ENCODE measurements at regions not wholly inside any gene's neighbourhood (a gene's known extent, or its start where the extent isn't known, plus 50 kb on each side); places are given as distances from the start of the nearest gene placed in this dataset.
"Not testable (repeated sequence)": the region's sequence is repeated elsewhere in the genome, so short reads cannot be mapped to it uniquely, and the experiment has no call there.

DNA sequence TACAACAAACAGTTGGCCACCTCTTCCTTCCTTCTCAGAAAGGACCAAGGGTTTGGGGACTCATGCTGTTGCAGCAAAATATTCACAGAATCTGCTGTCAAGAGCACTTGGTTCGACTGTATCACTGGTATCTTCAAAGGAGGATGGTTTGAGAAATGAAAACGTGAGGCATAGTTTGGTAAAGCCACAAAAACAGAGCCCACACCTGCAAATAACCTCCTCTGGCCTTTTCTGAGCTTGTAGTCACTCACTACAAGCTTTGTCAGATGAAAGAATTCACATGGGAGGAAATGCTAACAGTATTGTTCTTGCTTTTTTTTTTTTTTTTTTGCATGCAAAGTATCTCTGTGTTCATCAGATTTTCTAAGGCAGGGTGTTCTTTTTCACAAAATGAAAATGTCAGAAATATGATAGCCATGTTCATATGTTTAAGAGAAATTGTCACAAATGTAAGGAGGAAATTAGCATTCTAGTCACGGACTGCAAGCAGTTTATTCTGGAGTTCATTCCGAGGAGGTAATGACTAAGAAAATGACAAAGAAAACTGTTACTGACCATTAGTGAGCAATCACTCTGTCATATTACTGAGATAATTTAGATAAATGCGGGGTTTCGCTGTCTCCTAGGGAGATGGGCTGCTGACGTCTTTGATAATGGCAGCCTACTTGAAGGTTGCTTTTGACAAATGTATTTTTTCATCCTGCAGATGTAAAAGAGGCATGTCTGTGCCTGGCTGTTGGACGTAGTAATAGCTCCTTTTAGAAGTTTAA lies 117.8 kb upstream of the MYO3A start:
- ChIA-PET POLR2A (no interaction called here), CTCF (no interaction called here)
- H3K9me3 Mint-ChIP-seq (ENCODE audit: insufficient read depth) = peaks cover 3% of the 10 kb centered on the region
- no peak overlapping the region for H3K27ac Mint-ChIP-seq
- H3K4me1 Mint-ChIP-seq (ENCODE audit: low read depth) = no peaks in the 10 kb centered on the region
- ATAC-seq (no peak), DNase-seq (no peak)
- no peak overlapping the region for H3K4me3 Mint-ChIP-seq
- no peaks in the 10 kb centered on the region for H3K27me3 Mint-ChIP-seq (ENCODE audit: low read depth)
- no peaks in the 10 kb centered on the region for H3K36me3 Mint-ChIP-seq (ENCODE audit: low read depth)

DNA sequence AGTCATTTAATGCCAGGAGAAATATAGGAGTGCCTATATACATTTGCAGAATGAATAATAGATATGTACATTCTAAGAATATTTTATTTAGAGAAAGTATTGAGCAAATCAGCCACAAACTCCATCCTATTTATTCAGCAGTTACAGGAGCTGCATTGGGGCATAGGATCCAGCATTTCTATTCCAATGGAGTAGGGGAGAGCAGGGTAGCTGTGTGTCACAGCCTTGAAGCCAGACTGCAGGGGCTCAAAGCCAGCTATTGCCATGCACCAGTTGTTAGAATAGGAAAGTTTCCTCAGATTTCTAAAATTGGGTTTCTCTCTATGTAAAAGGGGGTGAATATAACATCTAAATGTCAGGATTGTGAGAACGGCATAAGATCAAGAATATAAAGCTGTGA lies 116.8 kb upstream of the MYO3A start:
- Mint-ChIP-seq H3K4me3 (no peak overlapping the region), H3K27ac (no peak overlapping the region), H3K9me3 (ENCODE audit: insufficient read depth) (peaks cover 3% of the 10 kb centered on the region), H3K36me3 (ENCODE audit: low read depth) (no peaks in the 10 kb centered on the region), H3K27me3 (ENCODE audit: low read depth) (no peaks in the 10 kb centered on the region), H3K4me1 (ENCODE audit: low read depth) (no peaks in the 10 kb centered on the region)
- DNase-seq (no peak), ATAC-seq (no peak)
- POLR2A ChIA-PET = no interaction called here
- CTCF ChIA-PET = no interaction called here

DNA sequence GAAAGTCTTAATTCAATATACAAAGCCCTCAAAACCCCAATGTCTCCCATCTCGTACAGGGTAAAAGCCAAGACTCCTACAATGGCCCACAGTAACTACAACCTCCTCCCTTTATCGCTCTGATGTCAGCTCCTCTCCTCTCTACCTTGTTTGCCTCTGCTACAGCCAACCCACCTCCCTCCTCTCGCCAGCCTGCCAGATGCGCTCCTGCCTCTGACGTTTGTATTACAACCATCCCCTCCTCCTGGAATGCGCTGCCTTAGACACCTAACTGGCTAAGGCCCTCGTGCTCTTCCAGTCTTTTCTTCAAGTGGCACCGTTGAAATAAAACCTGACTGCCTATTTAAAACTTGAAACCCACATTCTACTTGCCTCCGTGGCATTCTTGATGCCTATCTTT lies 115.3 kb upstream of the MYO3A start:
- Mint-ChIP-seq H3K4me1 (ENCODE audit: low read depth) (no peaks in the 10 kb centered on the region), H3K27me3 (ENCODE audit: low read depth) (no peaks in the 10 kb centered on the region), H3K36me3 (ENCODE audit: low read depth) (no peaks in the 10 kb centered on the region), H3K9me3 (ENCODE audit: insufficient read depth) (peaks cover 3% of the 10 kb centered on the region), H3K27ac (no peak overlapping the region), H3K4me3 (no peak overlapping the region)
- ChIA-PET POLR2A (no interaction called here), CTCF (no interaction called here)
- DNase-seq (no peak), ATAC-seq (no peak)

DNA sequence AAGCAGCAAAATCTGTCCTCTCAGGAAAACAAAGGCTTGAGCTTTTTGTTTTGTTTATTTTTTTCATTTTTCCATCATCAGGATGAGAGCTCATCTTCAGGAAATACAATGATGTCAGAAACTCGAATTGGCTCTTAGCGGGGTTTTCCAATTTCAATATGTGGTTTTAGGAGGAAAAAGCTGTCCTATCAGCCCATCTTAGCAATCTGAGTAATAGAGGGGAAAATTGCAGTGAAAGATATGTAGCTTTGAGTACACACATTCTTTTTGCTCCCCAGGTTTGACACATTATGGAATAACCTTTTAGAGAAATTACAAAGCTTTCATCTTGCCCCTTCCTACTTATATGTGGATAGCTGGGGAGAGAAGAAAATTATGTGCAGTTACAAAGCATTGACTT lies 113.6 kb upstream of the MYO3A start:
- peaks cover 3% of the 10 kb centered on the region for H3K9me3 Mint-ChIP-seq (ENCODE audit: insufficient read depth)
- CTCF ChIA-PET = interaction anchor here (1.5 kb wide), 1 partner anchor 9 kb away, joined by 4 read pairs; no protein-coding TSS in a partner anchor
- peak overlapping the region; percentile 12 for H3K4me3 Mint-ChIP-seq

DNA sequence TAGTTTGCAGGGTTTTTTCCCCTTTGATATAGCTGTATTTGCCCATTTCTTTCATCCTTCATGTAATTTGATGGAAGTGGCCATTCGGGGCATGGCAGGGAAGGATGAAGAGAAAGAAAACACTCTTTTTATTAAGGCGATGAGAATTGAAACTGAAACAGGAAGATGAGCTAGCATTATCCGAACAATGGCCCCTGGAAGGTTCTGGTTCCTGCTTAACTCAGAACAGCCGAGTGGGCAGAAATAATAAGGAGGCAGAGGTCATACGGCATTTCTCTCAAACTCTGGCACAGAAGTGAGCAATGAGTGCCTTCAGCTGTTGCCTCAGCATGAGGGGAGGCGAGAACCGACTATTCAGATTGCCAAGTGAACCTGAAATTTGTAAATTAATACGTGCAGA lies 113.2 kb upstream of the MYO3A start:
- Mint-ChIP-seq H3K4me3 (peak overlapping the region; percentile 12), H3K27me3 (ENCODE audit: low read depth) (no peaks in the 10 kb centered on the region), H3K36me3 (ENCODE audit: low read depth) (no peaks in the 10 kb centered on the region), H3K9me3 (ENCODE audit: insufficient read depth) (peaks cover 3% of the 10 kb centered on the region), H3K27ac (peak overlapping the region; percentile 54), H3K4me1 (ENCODE audit: low read depth) (no peaks in the 10 kb centered on the region)
- ATAC-seq = no peak
- CTCF ChIA-PET = interaction anchor here (1.5 kb wide), 1 partner anchor 9 kb away, joined by 4 read pairs; no protein-coding TSS in a partner anchor
- no peak for DNase-seq
- POLR2A ChIA-PET = no interaction called here

More for the DNA sequence above, 113.6 kb upstream of the MYO3A start:
- H3K27me3 Mint-ChIP-seq (ENCODE audit: low read depth) = no peaks in the 10 kb centered on the region
- no peaks in the 10 kb centered on the region for H3K4me1 Mint-ChIP-seq (ENCODE audit: low read depth)
- ATAC-seq = no peak
- POLR2A ChIA-PET = no interaction called here
- DNase-seq = no peak
- H3K36me3 Mint-ChIP-seq (ENCODE audit: low read depth) = no peaks in the 10 kb centered on the region
- H3K27ac Mint-ChIP-seq = no peak overlapping the region

DNA sequence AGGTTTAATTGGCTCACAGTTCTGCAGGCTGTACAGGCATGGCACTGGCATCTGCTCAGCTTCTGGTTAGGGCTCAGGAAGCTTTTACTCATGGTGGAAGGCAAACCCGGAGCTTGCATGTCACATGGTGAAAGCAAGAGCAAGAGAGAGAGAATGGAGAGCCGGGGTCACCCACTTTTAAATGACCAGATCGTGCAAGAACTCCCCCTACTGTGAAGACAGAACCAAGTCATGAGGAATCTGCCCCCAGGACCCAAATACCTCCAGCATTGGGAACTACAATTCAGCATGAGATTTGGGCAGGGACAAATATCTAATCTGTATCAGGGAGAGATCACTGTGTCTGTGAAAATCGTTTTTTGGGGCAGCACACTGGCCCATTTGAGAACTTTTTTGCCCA lies 110.0 kb upstream of the MYO3A start:
- CTCF ChIA-PET = no interaction called here
- H3K36me3 Mint-ChIP-seq (ENCODE audit: low read depth) = no peaks in the 10 kb centered on the region
- no peak overlapping the region for H3K27ac Mint-ChIP-seq
- POLR2A ChIA-PET = no interaction called here
- no peaks in the 10 kb centered on the region for H3K27me3 Mint-ChIP-seq (ENCODE audit: low read depth)
- ATAC-seq = no peak
- H3K4me1 Mint-ChIP-seq (ENCODE audit: low read depth) = no peaks in the 10 kb centered on the region
- peaks cover 3% of the 10 kb centered on the region for H3K9me3 Mint-ChIP-seq (ENCODE audit: insufficient read depth)
- DNase-seq = no peak
- no peak overlapping the region for H3K4me3 Mint-ChIP-seq

DNA sequence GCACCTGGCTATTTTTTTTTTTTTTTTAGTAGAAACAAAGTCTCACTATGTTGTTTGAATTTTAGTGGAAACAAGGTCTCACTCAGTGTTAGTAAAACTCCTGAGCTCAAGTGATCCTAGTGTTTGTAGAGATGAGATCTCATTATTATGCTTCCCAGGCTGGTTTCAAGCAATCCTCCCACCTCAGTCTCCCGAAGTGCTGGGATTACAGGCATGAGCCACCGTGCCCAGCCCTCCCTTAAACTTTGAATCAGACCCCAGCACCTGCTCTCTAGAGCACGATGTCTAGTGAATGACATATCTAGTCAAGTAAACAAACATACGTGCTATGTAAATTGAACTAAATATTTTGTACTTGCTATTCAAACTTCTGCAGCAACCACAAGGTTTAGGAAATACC lies 105.6 kb upstream of the MYO3A start:
- H3K4me1 Mint-ChIP-seq (ENCODE audit: low read depth) = no peaks in the 10 kb centered on the region
- POLR2A ChIA-PET = no interaction called here
- CTCF ChIA-PET = no interaction called here
- no peak for DNase-seq
- ATAC-seq = no peak
- H3K9me3 Mint-ChIP-seq (ENCODE audit: insufficient read depth) = no peaks in the 10 kb centered on the region
- H3K27me3 Mint-ChIP-seq (ENCODE audit: low read depth) = no peaks in the 10 kb centered on the region
- no peak overlapping the region for H3K4me3 Mint-ChIP-seq
- no peaks in the 10 kb centered on the region for H3K36me3 Mint-ChIP-seq (ENCODE audit: low read depth)
- H3K27ac Mint-ChIP-seq = no peak overlapping the region

DNA sequence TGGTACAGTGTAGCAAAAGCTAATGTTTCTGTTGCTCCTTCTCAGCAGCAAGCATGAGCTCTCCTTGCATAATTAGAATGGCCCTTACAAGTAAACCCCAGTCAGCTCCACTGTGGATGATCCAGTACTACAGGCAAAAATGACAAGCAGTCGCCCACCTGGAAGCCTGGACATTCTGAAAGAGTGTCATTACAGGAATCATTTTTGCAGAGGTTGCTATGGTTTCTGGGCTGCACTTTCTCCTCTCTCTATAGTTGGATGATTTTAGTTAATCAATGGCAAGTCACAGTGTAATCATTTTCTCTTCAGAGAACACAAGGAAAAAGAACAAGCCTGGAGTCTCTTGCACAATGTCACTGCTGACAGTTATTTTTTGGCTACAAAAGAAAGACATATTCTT lies 102.9 kb upstream of the MYO3A start:
- no peak overlapping the region for H3K4me3 Mint-ChIP-seq
- DNase-seq = no peak
- ATAC-seq = no peak
- H3K4me1 Mint-ChIP-seq (ENCODE audit: low read depth) = no peaks in the 10 kb centered on the region
- no peaks in the 10 kb centered on the region for H3K36me3 Mint-ChIP-seq (ENCODE audit: low read depth)
- H3K27ac Mint-ChIP-seq = no peak overlapping the region
- CTCF ChIA-PET = no interaction called here
- H3K9me3 Mint-ChIP-seq (ENCODE audit: insufficient read depth) = no peaks in the 10 kb centered on the region
- H3K27me3 Mint-ChIP-seq (ENCODE audit: low read depth) = no peaks in the 10 kb centered on the region
- POLR2A ChIA-PET = no interaction called here

DNA sequence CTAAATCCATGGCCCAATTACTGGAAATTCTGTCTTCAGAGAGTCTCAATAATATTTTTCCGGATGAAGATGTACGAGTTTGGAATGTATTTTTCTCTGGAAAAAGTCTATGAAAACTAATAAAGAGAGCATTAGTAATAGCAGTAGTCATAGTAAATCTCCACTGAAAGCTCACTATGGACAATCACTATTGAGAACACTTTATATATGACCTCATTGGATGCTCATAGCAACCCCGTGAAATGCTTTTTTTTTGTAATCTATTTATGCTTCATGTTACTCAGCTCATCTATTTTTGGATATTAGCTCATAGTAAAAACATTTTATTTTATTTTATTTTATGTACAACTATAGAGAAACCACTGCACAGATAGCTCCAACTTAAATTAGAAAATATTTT lies 94.3 kb upstream of the MYO3A start:
- no peak overlapping the region for H3K4me3 Mint-ChIP-seq
- POLR2A ChIA-PET = no interaction called here

DNA sequence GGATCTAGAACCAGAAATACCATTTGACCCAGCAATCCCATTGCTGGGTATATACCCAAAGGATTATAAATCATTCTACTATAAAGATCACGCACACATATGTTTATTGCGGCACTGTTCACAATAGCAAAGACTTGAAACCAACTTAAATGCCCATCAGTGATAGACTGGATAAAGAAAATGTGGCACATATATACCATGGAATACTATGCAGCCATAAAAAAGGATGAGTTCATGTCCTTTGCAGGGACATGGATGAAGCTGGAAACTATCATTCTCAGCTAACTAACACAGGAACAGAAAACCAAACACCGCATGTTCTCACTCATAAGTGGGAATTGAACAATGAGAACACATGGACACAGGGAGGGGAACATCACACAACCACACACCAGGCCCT lies 93.2 kb upstream of the MYO3A start:
- DNase-seq; CTCF ChIA-PET; H3K9me3 Mint-ChIP-seq (ENCODE audit: insufficient read depth); H3K27ac Mint-ChIP-seq; H3K4me3 Mint-ChIP-seq; H3K27me3 Mint-ChIP-seq (ENCODE audit: low read depth); POLR2A ChIA-PET; ATAC-seq; H3K36me3 Mint-ChIP-seq (ENCODE audit: low read depth); H3K4me1 Mint-ChIP-seq (ENCODE audit: low read depth): not testable (repeated sequence)

More for the DNA sequence above, 94.3 kb upstream of the MYO3A start:
- no peak for ATAC-seq
- no peaks in the 10 kb centered on the region for H3K27me3 Mint-ChIP-seq (ENCODE audit: low read depth)
- CTCF ChIA-PET = no interaction called here
- H3K36me3 Mint-ChIP-seq (ENCODE audit: low read depth) = no peaks in the 10 kb centered on the region
- no peaks in the 10 kb centered on the region for H3K4me1 Mint-ChIP-seq (ENCODE audit: low read depth)
- no peak for DNase-seq
- no peak overlapping the region for H3K27ac Mint-ChIP-seq
- H3K9me3 Mint-ChIP-seq (ENCODE audit: insufficient read depth) = no peaks in the 10 kb centered on the region

DNA sequence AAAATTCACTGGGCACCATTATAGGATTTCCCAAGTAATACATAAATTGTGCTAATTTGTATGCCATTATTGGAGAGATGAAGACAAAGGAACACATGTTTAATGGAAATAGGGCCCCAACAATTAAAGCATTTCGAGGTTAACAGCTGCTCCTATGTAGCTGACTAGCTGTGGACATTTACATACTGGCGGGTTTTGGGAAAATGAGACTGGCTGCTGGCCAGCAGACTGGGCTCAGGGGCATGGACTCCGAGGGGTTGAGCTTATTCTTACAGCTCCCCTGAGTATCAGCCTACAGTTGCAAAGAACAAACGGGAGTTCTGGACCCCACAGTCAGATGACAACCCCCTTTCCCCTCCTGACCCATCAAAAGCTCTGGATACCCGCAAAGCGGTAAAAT lies 91.9 kb upstream of the MYO3A start:
- H3K27ac Mint-ChIP-seq = no peak overlapping the region
- CTCF ChIA-PET = no interaction called here
- POLR2A ChIA-PET = no interaction called here

DNA sequence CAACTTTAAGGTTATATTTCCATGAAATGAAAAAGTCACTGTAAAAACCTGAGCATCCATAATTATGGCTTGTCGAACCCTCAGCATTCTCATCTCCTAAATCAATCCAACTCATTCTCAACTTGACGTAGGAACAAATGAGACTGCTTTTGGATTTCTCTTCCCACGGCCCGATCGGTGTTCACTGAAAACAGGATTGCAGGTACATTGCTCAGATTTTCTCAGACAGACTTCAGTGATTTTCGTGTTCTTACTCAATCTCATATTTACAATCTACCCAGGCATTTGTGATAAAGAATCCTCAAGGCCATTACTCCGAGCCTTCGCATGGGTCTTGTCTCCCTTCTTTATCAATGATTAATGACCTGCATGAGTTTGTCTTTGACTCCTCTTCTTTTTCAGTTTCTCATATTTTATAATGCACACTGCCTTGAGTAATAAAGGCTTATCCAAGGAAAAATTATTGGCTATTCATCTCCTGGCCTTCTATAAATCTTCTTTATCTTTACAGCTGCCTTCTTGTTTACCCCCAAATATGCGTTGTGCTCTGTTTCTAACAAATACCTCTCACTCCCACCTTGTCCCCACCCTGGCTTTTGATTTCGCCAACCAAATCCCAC lies 90.4 kb upstream of the MYO3A start:
- no peaks in the 10 kb centered on the region for H3K9me3 Mint-ChIP-seq (ENCODE audit: insufficient read depth)
- no peaks in the 10 kb centered on the region for H3K4me1 Mint-ChIP-seq (ENCODE audit: low read depth)
- POLR2A ChIA-PET = no interaction called here
- DNase-seq (no peak), ATAC-seq (no peak)
- H3K4me3 Mint-ChIP-seq = no peak overlapping the region
- H3K36me3 Mint-ChIP-seq (ENCODE audit: low read depth) = no peaks in the 10 kb centered on the region
- CTCF ChIA-PET = interaction anchor here (1.0 kb wide), 1 partner anchor 32 kb away, joined by 3 read pairs; no protein-coding TSS in a partner anchor
- H3K27ac Mint-ChIP-seq = no peak overlapping the region
- H3K27me3 Mint-ChIP-seq (ENCODE audit: low read depth) = no peaks in the 10 kb centered on the region

More for the DNA sequence above, 91.9 kb upstream of the MYO3A start:
- Mint-ChIP-seq H3K36me3 (ENCODE audit: low read depth) (no peaks in the 10 kb centered on the region), H3K9me3 (ENCODE audit: insufficient read depth) (no peaks in the 10 kb centered on the region), H3K4me3 (no peak overlapping the region), H3K4me1 (ENCODE audit: low read depth) (no peaks in the 10 kb centered on the region), H3K27me3 (ENCODE audit: low read depth) (no peaks in the 10 kb centered on the region)
- ATAC-seq = no peak
- DNase-seq = no peak

DNA sequence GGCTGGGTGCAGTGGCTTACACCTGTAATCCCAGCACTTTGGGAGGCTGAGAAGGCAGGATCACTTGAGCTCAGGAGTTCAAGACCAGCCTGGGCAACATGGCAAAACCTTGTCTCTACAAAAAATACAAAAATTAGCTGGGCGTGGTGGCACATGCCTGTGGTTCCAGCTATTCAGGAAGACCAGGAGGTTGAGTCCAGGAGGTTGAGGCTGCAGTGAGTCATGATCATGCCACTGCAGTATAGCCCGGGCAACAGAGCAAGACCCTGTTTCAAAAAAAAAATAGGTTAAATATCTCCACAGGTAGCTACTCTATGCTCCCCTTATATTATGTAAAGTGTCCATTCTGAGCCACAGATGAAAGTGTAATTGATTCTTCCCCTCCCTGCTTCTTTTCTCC lies 89.3 kb upstream of the MYO3A start:
- H3K27me3 Mint-ChIP-seq (ENCODE audit: low read depth); H3K27ac Mint-ChIP-seq; DNase-seq; H3K4me3 Mint-ChIP-seq; H3K36me3 Mint-ChIP-seq (ENCODE audit: low read depth); H3K4me1 Mint-ChIP-seq (ENCODE audit: low read depth); POLR2A ChIA-PET; H3K9me3 Mint-ChIP-seq (ENCODE audit: insufficient read depth); ATAC-seq: not testable (repeated sequence)
- CTCF ChIA-PET = interaction anchor here (1.0 kb wide), 1 partner anchor 31 kb away, joined by 3 read pairs; no protein-coding TSS in a partner anchor
